Activated naive CD8-positive, alpha-beta T cell treated with anti-CD3 and anti-CD28 coated beads, Interleukin-2, amount 10 ng/mL, durations not matched to agents 7 days and 5 days (primary cell): ENCODE measurements at regions not wholly inside any gene's neighbourhood (a gene's known extent, or its start where the extent isn't known, plus 50 kb on each side); places are given as distances from the start of the nearest gene placed in this dataset.

Experiments
- ATAC-seq: fragments of 150-1000 bp; cut with Tn5 transposase; one replicate; pipeline ENCODE4 v1.10.0; 2021; ENCODE audit warnings: low read depth, moderate library complexity
- POLR2A ChIA-PET: fragments of 350-600 bp; sonication (Branson Sonifier 250); formaldehyde crosslinking; loops from one replicate; lab custom pipeline; 2021; ENCODE audit warnings: antibody characterized with exemption; lab: Charles Lee
- DNase-seq: peaks from one replicate; pipeline ENCODE4 v3.0.0; 2021
- H3K27ac Mint-ChIP-seq: one replicate; pipeline ENCODE4 v1.8.0; 2022; ENCODE audit warnings: mild to moderate bottlenecking, mixed read lengths
- H3K27me3 Mint-ChIP-seq: one replicate; pipeline ENCODE4 v1.8.0; 2022; ENCODE audit warnings: mild to moderate bottlenecking, moderate library complexity, mixed read lengths
- H3K36me3 Mint-ChIP-seq: one replicate; pipeline ENCODE4 v1.8.0; 2021; ENCODE audit warnings: mild to moderate bottlenecking, mixed read lengths
- H3K4me1 Mint-ChIP-seq: one replicate; pipeline ENCODE4 v1.8.0; 2021; ENCODE audit warnings: mixed read lengths
- H3K4me3 Mint-ChIP-seq: one replicate; pipeline ENCODE4 v1.8.0; 2022; ENCODE audit warnings: mild to moderate bottlenecking, moderate library complexity, mixed read lengths
- H3K9me3 Mint-ChIP-seq: one replicate; pipeline ENCODE4 v1.8.0; 2021; ENCODE audit warnings: mixed read lengths

GRCh38 chr2:239746559-239747246 is 278.4 kb downstream of the NDUFA10 start:
- H3K27me3 Mint-ChIP-seq: no peaks in the 10 kb centered on the region
- no peak for ATAC-seq
- no peak overlapping the region for H3K4me3 Mint-ChIP-seq
- POLR2A ChIA-PET: no interaction called here
- no peak for DNase-seq
- H3K36me3 Mint-ChIP-seq: no peaks in the 10 kb centered on the region
- H3K4me1 Mint-ChIP-seq: no peaks in the 10 kb centered on the region
- no peaks in the 10 kb centered on the region for H3K9me3 Mint-ChIP-seq
- no peak overlapping the region for H3K27ac Mint-ChIP-seq

DNA sequence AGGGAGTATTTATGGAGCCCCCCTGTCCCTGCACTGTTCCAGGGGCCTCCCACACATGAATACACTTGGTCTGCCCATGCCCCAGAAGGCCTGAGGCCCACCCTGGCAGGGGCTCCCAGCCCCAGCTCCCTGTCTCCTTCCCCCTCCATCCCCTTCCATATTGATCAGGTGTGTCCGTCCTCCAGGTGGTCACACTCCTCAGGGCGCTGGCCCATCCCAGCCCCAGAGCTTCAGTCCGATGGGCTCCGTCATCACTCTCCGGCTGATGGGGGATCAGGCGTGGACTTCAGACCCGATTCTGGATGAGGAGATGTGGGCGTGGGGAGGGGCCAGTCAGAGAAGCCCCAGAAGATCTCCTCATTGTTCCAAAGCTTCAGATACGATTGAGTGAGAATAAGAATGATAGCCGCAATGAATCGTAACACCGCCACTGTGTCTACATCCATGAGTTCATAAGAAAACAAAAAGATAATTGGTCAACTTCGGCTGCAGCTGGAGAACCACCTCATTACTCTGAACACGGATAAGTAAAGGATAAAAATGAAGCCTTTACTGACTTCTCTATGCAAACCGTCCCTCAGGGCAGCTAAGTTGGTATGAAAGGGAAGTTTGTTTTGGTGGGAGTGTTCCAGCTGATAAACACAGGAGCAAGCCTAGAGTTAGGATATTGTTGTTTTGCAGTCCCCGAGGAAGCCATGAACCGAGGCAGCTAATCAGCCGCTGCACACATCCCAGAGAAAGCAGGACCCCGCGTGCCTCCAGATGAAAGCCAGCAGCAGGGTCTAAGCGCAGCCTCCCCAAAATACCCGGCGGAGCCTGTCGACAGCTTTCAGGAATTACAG is 279.5 kb downstream of the NDUFA10 start:
- POLR2A ChIA-PET: no interaction called here

GRCh38 chr2:239744706-239745340 is 280.3 kb downstream of the NDUFA10 start:
- no peak overlapping the region for H3K27ac Mint-ChIP-seq
- DNase-seq: no peak
- no peak for ATAC-seq
- POLR2A ChIA-PET: no interaction called here
- H3K4me1 Mint-ChIP-seq: no peaks in the 10 kb centered on the region
- H3K9me3 Mint-ChIP-seq: no peaks in the 10 kb centered on the region
- no peak overlapping the region for H3K4me3 Mint-ChIP-seq
- H3K36me3 Mint-ChIP-seq: no peaks in the 10 kb centered on the region
- no peaks in the 10 kb centered on the region for H3K27me3 Mint-ChIP-seq

More for the DNA sequence above, 279.5 kb downstream of the NDUFA10 start:
- Mint-ChIP-seq H3K9me3 (no peaks in the 10 kb centered on the region), H3K4me3 (no peak overlapping the region), H3K4me1 (no peaks in the 10 kb centered on the region), H3K27ac (no peak overlapping the region), H3K27me3 (no peaks in the 10 kb centered on the region), H3K36me3 (no peaks in the 10 kb centered on the region)
- no peak for DNase-seq
- ATAC-seq: no peak

GRCh38 chr2:239743206-239743605 is 281.9 kb downstream of the NDUFA10 start:
- Mint-ChIP-seq H3K27ac (no peak overlapping the region), H3K27me3 (no peaks in the 10 kb centered on the region), H3K36me3 (no peaks in the 10 kb centered on the region), H3K4me3 (no peak overlapping the region), H3K9me3 (no peaks in the 10 kb centered on the region), H3K4me1 (no peaks in the 10 kb centered on the region)
- DNase-seq (no peak), ATAC-seq (no peak)
- POLR2A ChIA-PET: no interaction called here

- no peak for DNase-seq
- no peak overlapping the region for H3K27ac Mint-ChIP-seq
- H3K4me3 Mint-ChIP-seq: no peak overlapping the region
- no peaks in the 10 kb centered on the region for H3K27me3 Mint-ChIP-seq
- H3K9me3 Mint-ChIP-seq: no peaks in the 10 kb centered on the region
- H3K4me1 Mint-ChIP-seq: no peaks in the 10 kb centered on the region
- POLR2A ChIA-PET: no interaction called here
- ATAC-seq: no peak
- no peaks in the 10 kb centered on the region for H3K36me3 Mint-ChIP-seq
Measured at GRCh38 chr2:239742377-239742776, 282.8 kb downstream of the NDUFA10 start.

- no peaks in the 10 kb centered on the region for H3K27me3 Mint-ChIP-seq
- POLR2A ChIA-PET: no interaction called here
- DNase-seq (no peak), ATAC-seq (no peak)
- H3K4me3 Mint-ChIP-seq: no peak overlapping the region
- no peak overlapping the region for H3K27ac Mint-ChIP-seq
- H3K36me3 Mint-ChIP-seq: no peaks in the 10 kb centered on the region
- no peaks in the 10 kb centered on the region for H3K9me3 Mint-ChIP-seq
- no peaks in the 10 kb centered on the region for H3K4me1 Mint-ChIP-seq
Measured at GRCh38 chr2:239739206-239739605, 285.9 kb downstream of the NDUFA10 start.

DNA sequence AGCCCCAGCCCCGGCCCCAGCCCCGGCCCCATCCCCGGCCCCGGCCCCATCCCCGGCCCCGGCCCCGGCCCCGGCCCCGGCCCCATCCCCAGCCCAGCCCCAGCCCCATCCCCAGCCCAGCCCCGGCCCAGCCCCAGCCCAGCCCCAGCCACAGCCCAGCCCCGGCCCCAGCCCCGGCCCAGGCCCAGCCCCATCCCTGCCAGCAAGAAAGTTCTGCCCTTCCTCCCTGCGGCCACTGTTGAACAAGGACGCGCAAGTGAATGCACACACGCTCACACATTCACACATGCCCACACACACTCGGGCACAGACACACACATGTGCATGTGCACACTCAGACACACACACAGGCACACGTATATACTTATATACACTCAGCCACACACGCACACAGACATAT is 287.0 kb downstream of the NDUFA10 start:
- Mint-ChIP-seq H3K9me3 (peaks cover 6% of the 10 kb centered on the region), H3K27me3 (no peaks in the 10 kb centered on the region), H3K4me3 (no peak overlapping the region), H3K4me1 (no peaks in the 10 kb centered on the region), H3K27ac (no peak overlapping the region), H3K36me3 (no peaks in the 10 kb centered on the region)
- POLR2A ChIA-PET: no interaction called here
- ATAC-seq (no peak), DNase-seq (no peak)

GRCh38 chr2:239737144-239737463 is 288.0 kb downstream of the NDUFA10 start:
- Mint-ChIP-seq H3K27ac (no peak overlapping the region), H3K4me3 (no peak overlapping the region), H3K36me3 (no peaks in the 10 kb centered on the region), H3K9me3 (peaks cover 6% of the 10 kb centered on the region), H3K27me3 (no peaks in the 10 kb centered on the region), H3K4me1 (no peaks in the 10 kb centered on the region)
- POLR2A ChIA-PET: no interaction called here
- DNase-seq (no peak), ATAC-seq (no peak)

- Mint-ChIP-seq H3K36me3 (no peaks in the 10 kb centered on the region), H3K27ac (no peak overlapping the region), H3K9me3 (peaks cover 6% of the 10 kb centered on the region), H3K4me1 (no peaks in the 10 kb centered on the region), H3K27me3 (no peaks in the 10 kb centered on the region), H3K4me3 (no peak overlapping the region)
- POLR2A ChIA-PET: no interaction called here
- ATAC-seq: no peak
- DNase-seq: no peak
Measured at GRCh38 chr2:239736358-239737143, 288.6 kb downstream of the NDUFA10 start.

DNA sequence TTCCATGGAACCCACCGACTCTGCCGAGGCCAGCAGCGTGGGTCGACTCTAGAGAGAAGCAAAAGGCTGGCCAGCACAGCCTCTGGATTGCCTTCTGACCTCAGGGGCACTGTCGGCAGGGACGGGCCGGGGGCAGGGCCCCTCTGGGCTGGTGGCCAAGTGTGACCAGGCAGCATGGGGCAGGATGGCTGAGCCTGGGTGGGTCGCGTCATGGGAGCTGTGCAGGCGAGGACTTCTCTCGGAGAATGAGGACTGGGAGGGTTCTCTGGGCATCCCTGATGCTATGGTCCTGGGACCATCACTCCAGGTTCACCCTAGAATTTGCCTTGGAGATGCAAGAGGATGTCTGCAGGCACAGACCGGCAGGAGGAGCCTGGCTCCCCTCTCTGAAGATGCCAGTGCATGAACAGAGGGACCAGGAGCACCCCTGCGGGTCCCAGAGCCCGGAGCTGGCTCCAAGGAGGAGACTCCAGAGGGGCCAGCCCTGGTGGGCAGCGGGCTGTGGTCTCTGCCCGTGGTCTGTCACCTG is 289.2 kb downstream of the NDUFA10 start:
- H3K4me1 Mint-ChIP-seq: no peaks in the 10 kb centered on the region
- ATAC-seq (no peak), DNase-seq (no peak)
- POLR2A ChIA-PET: no interaction called here
- no peaks in the 10 kb centered on the region for H3K27me3 Mint-ChIP-seq
- no peak overlapping the region for H3K4me3 Mint-ChIP-seq
- no peak overlapping the region for H3K27ac Mint-ChIP-seq
- peaks cover 6% of the 10 kb centered on the region for H3K9me3 Mint-ChIP-seq
- H3K36me3 Mint-ChIP-seq: no peaks in the 10 kb centered on the region

DNA sequence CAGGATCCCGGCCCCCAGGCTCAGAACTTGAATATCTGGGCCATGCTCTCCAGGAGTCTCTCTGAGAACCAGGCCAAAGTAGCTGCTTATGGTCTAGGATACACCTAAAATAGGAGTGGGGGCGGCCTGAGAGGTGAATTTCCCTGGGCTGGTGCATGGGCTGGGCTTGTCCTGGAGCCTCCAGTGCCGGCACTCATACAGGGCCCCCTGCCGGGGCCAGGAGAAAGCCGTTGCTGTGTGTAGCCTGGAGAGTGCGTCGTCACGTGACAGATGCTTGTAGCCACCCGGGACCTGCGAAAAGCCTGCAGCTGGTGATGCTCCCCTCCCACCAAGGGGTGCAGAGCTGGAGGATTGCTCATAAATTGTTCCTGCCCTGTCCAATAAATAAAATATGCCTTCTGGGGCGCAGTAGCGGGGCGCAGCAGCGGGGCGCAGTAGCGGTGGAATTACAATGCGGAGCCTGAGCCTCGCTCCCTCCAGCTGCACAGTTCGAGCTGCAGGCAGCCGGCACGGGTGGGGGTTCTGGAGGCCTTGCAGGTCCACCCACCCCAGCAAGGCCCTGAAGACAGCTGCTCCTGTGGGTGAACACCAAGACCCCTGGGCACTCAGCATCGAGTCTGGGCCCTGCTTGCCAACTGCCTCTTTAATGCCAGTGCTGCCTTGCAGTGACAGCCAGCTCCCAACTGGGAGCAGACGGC is 289.9 kb downstream of the NDUFA10 start:
- no peak for DNase-seq
- no peak for ATAC-seq
- H3K4me3 Mint-ChIP-seq: no peak overlapping the region
- no peaks in the 10 kb centered on the region for H3K36me3 Mint-ChIP-seq
- POLR2A ChIA-PET: no interaction called here
- no peak overlapping the region for H3K27ac Mint-ChIP-seq
- peaks cover 6% of the 10 kb centered on the region for H3K9me3 Mint-ChIP-seq
- H3K4me1 Mint-ChIP-seq: no peaks in the 10 kb centered on the region
- H3K27me3 Mint-ChIP-seq: no peaks in the 10 kb centered on the region

DNA sequence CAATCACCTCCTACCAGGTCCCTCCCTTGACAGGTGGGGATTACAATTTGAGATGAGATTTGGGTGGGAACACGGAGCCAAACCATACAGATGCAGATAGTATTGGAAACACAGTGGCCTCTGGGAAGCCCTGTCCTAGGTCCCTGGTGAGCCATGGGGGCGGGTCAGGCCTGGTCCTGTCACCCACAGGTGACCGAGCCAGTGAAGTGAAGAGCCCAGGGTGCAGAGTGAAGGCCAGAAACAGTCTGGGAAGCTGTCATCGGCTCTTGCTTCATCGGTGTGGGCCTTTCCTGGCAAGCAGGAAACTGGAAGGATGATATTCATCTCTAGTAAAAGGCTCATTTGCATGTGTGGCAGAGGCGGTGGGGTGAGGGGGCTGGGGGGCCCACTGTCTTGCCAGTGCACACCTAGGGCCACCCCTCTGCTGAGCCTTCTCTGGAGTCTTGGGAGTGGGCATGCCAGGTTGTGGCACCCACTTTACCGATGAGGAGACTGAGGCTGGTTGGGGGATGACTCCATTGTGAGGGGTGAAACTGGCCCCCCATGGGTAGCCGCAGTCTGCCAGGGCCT is 290.6 kb downstream of the NDUFA10 start:
- POLR2A ChIA-PET: no interaction called here
- Mint-ChIP-seq H3K4me1 (no peaks in the 10 kb centered on the region), H3K27ac (no peak overlapping the region), H3K4me3 (no peak overlapping the region), H3K9me3 (peaks cover 6% of the 10 kb centered on the region), H3K36me3 (no peaks in the 10 kb centered on the region), H3K27me3 (no peaks in the 10 kb centered on the region)
- ATAC-seq (no peak), DNase-seq (no peak)
